ENCODE measurements at regions not wholly inside any gene's neighbourhood (a gene's known extent, or its start where the extent isn't known, plus 50 kb on each side); places are given as distances from the start of the nearest gene placed in this dataset.

DNA sequence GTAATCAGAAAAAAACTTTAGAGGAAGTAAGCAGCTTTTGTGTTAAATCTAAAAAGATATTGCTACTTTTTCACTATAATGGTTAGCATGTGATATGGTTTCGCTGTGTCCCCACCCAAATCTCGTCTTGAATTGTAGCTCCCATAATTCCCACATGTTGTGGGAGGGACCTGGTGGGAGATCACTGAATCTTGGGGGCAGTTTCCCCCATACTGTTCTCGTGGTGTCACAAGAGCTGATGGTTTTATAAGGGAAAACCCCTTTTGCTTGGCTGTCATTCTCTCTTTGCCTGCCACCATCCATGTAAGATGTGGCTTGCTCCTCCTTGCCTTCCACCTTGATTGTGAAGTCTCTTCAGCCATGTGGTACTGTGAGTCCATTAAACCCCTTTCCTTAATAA is 117.1 kb downstream of the KCNJ2 start:
- no peak for DNase-seq

- DNase-seq = no peak
These were observed 119.4 kb downstream of the KCNJ2 start for GRCh38 chr17:70288540-70289290.

DNA sequence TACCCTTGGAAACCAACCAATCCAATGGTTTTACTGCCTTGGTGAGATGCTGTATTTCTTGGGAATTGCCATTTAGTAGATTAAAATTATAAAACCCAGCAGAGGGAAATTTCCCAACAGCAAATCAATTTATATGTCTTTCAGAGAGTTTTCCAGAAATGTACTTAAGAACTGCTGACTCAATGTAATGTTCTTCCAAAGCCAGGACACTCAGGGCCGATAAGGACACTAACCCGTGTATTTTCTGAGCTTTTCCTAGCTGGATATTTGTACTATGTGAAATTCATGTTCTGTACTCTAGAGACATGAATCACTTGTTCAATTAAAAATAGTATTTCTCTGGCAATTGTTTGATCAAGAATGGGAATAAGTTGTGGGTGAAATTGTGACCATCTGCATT is 121.4 kb downstream of the KCNJ2 start:
- no peak for DNase-seq

DNA sequence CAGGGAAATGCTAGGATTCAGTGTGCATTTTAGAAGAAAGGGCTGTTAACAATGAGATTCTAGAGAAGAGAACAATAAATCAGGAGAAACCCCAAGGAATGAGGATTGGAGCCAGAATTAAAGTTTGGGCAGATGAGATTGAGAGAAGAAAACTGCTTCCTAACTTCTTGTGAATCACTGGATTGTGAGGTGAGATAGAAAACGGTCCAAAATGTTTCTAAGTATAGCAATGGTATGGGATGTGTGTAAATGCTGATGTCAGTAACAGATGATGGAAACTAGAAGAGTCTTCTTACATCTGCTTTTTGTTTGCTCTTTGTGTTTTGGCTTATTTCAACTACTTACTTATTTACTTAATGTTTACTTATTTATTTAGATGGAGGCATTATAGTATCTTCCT is 123.0 kb downstream of the KCNJ2 start:
- DNase-seq = no peak

- DNase-seq = peak; percentile 31
These were observed 124.4 kb downstream of the KCNJ2 start for GRCh38 chr17:70293564-70294310.

DNA sequence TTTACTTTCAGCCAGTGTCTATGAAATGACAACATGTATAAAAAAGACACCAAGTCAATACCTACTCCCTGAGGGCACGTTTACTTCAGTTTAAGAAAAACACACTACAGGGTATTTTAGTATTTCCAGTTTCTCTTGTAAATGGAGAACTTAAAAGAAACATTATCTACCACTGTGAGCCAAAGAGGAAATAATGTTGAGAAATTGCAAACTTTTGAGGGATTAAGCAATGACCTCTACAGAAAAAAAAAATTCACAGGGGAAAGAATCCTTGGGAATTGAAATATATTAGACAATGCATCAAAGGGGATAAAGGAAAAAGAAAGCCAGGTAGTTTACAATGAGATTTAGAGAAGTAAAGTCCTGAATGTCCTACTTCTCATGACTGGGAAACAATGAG is 126.0 kb downstream of the KCNJ2 start:
- DNase-seq = no peak

GRCh38 chr17:70295731-70296130 is 126.4 kb downstream of the KCNJ2 start:
- DNase-seq = no peak

- DNase-seq = no peak
These were observed 127.1 kb downstream of the KCNJ2 start for GRCh38 chr17:70296456-70296855.

- no peak for DNase-seq
These were observed 128.1 kb downstream of the KCNJ2 start for GRCh38 chr17:70297397-70297796.

DNA sequence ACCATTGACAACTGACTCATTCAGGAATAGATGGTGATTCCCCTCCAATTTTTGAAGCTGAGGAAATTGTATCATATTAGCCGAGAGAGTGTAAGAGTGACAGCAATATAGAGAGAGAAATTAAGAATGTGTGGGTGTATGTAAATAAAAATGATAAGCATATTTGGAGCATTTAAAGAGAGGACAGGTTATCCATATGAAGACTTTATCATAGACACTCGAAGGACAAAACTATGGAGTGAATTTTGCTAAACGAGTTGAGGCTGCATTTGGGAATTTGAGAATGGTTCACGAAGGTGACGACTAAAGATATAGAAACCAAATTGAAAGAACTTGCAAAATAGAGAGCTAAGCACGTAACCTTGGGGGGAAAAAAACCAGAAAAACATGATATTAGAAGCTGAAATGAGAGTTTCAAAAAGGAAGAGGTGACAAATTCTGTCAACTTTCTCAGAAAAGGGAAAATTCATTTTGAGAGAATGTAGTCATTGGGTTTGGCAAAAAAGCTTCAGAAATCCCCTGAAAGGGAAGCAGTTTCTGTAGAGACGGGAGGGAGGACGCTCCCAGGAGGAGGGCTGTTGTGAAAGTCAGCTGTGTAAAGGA is 129.7 kb downstream of the KCNJ2 start:
- DNase-seq = no peak

GRCh38 chr17:70307430-70308225 is 138.3 kb downstream of the KCNJ2 start:
- peak; percentile 71 for DNase-seq

- DNase-seq = no peak
These were observed 139.3 kb downstream of the KCNJ2 start for GRCh38 chr17:70308618-70309017.

DNA sequence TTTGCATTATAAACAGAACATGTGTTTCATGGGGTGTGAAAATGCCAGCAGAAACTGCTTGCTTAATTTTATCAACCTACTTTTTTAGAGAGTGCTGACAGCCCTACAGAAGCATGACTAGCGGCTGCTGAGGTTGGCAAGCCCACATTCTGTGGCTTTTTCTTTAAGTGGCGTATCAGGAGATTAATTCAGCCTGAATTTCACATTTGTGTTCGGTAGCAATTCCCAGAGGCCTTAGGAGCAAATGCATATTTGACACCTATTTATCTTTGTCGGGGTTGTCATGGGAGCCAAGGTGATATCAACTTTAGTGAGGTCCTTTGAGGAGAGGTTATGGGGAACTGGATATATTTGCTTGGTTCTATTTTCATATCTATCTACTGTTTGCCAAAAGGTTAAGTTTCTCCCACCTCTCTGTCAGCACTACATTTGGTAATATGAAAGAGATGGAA is 140.9 kb downstream of the KCNJ2 start:
- DNase-seq = peak; percentile 4

DNA sequence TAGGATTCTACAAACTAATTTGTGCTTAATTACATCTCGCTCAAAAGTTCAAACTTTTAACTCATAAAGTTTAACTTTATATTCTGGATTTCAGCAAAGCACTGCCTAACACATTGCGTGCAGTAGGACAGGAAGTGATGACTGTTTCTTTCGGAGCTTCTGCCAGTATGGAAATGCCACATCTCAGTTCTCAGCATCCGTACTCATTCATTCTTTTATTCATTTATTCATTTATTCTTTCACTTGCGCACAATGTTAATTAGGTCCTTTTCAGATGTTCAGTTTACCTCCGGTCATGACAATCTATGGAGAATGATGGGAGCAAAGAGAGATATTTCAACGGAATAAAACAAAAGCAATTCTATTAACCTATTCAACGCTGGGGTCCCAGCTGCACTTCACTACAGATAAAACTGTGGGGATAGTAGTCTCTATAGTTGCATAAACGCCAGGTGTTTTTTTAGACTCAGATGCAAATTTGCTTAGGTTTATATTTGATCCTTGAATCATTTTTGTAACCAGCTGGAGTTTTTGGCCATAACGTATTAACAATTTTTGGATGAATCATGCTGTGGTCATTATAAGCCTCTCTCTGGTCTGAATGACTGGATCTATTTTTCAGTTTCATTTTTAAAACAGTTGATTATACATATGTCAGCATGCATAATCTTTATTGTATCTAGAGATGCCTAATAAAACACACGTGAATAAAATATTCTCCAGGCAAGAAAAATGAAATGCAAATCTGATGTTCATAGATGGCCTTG is 143.9 kb downstream of the KCNJ2 start:
- DNase-seq = peak; percentile 57

- peak; percentile 72 for DNase-seq
These were observed 144.8 kb downstream of the KCNJ2 start for GRCh38 chr17:70314096-70314495.

DNA sequence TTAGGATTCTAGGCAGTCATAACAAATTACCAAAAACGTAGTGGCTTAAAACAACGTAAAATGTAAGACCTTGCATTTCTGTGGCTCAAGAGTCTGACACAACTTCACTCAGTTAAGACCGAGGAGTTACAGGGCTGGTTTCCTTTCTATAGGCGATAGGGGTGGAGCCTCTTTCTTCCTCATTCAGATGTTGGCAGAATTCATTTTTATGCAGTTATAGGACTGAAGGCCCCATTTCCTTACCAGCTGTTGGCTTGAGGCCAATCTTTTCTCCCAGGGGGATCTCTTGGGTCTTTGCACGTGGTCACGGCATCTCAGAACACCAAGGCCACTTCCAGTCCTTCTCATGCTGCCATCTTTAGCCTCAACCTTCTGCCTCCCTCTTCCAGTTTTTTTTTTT is 145.2 kb downstream of the KCNJ2 start:
- DNase-seq = peak; percentile 7

GRCh38 chr17:70317421-70317820 is 148.1 kb downstream of the KCNJ2 start:
- no peak for DNase-seq

GRCh38 chr17:70318051-70318450 is 148.7 kb downstream of the KCNJ2 start:
- no peak for DNase-seq

GRCh38 chr17:70319516-70319915 is 150.2 kb downstream of the KCNJ2 start:
- no peak for DNase-seq

GRCh38 chr17:70320673-70321345 is 151.5 kb downstream of the KCNJ2 start:
- DNase-seq = no peak

GRCh38 chr17:70321352-70321751 is 152.0 kb downstream of the KCNJ2 start:
- no peak for DNase-seq

Measured in fibroblast of skin of back (primary cell).